Suprapubic skin (tissue), 3 donors: ENCODE measurements at regions not wholly inside any gene's neighbourhood (a gene's known extent, or its start where the extent isn't known, plus 50 kb on each side); places are given as distances from the start of the nearest gene placed in this dataset.

ENCODE experiments used
- CTCF ChIP-seq, 2 donors: fragments of 200-600 bp in 1 of 2; fragments of 450-650 bp in 1 of 2; sonication (generic) in 1 of 2; IDR thresholded peaks; one replicate each; pipeline ENCODE4 v1.5.1; 2016 to 2019; ENCODE audit warnings: antibody characterized with exemption in 2 of 2, mild to moderate bottlenecking in 1 of 2, moderate library complexity in 1 of 2
- EP300 ChIP-seq: sonication (generic); formaldehyde crosslinking; IDR thresholded peaks from one replicate; pipeline ENCODE4 v1.6.1; 2017; ENCODE audit warnings: antibody characterized with exemption

GRCh38 chr14:50036637-50037036, 79.7 kb downstream of the VCPKMT start:
- TF ChIP-seq EP300 (no peak), CTCF (IDR thresholded peaks at IDR 0.05) (no peak)
